Fibroblast of mammary gland (primary cell): ENCODE measurements at regions not wholly inside any gene's neighbourhood (a gene's known extent, or its start where the extent isn't known, plus 50 kb on each side); places are given as distances from the start of the nearest gene placed in this dataset.
"Not testable (repeated sequence)": the region's sequence is repeated elsewhere in the genome, so short reads cannot be mapped to it uniquely, and the experiment has no call there.

Experiments used
- DNase-seq: peaks from one replicate; pipeline ENCODE4 v3.0.0-alpha.2; 2010; ENCODE audit warnings: low read depth
- H3K4me3 ChIP-seq: 2 replicates; pipeline ENCODE4 v1.5.1; 2011; ENCODE audit warnings: low read depth, mild to moderate bottlenecking, low read length, moderate library complexity; ENCODE audit not compliant: control insufficient read depth
- TF ChIP-seq, protein P1 (sequence below): conservative IDR thresholded peaks from 2 replicates; pipeline ENCODE4 v1.5.1; 2011; ENCODE audit warnings: low read depth, low read length, inconsistent platforms; ENCODE audit not compliant: control insufficient read depth, insufficient read depth

- TF ChIP-seq, protein P1, sequence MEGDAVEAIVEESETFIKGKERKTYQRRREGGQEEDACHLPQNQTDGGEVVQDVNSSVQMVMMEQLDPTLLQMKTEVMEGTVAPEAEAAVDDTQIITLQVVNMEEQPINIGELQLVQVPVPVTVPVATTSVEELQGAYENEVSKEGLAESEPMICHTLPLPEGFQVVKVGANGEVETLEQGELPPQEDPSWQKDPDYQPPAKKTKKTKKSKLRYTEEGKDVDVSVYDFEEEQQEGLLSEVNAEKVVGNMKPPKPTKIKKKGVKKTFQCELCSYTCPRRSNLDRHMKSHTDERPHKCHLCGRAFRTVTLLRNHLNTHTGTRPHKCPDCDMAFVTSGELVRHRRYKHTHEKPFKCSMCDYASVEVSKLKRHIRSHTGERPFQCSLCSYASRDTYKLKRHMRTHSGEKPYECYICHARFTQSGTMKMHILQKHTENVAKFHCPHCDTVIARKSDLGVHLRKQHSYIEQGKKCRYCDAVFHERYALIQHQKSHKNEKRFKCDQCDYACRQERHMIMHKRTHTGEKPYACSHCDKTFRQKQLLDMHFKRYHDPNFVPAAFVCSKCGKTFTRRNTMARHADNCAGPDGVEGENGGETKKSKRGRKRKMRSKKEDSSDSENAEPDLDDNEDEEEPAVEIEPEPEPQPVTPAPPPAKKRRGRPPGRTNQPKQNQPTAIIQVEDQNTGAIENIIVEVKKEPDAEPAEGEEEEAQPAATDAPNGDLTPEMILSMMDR, result no peak
- no peak for DNase-seq
- no peak overlapping the region for H3K4me3 ChIP-seq
Measured at GRCh38 chr3:166697495-166697894, 682.6 kb downstream of the ZBBX start.

GRCh38 chr3:166696103-166696502 is 684.0 kb downstream of the ZBBX start:
- TF ChIP-seq, protein P1, result no peak
- DNase-seq, result no peak
- H3K4me3 ChIP-seq, result no peak overlapping the region

DNA sequence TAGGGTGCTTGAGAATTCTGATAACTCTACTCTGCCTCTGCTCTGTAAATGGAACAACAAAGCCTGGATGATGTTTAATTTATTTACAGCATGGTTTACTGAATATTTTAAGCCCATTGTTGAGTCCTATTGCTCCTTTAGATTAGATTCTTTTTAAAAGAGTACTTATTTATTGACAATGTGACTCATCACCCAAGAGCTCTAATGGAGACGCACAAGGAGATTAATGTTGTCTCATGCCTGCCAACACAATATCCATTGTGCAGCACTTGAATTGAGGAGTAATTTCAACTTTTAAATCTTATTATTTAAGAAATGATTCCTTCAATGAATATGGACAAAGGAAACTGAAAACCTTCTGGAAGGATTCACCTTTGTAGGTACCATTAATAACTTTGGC is 691.4 kb downstream of the ZBBX start:
- no peak for DNase-seq
- TF ChIP-seq, protein P1, result no peak
- no peak overlapping the region for H3K4me3 ChIP-seq

DNA sequence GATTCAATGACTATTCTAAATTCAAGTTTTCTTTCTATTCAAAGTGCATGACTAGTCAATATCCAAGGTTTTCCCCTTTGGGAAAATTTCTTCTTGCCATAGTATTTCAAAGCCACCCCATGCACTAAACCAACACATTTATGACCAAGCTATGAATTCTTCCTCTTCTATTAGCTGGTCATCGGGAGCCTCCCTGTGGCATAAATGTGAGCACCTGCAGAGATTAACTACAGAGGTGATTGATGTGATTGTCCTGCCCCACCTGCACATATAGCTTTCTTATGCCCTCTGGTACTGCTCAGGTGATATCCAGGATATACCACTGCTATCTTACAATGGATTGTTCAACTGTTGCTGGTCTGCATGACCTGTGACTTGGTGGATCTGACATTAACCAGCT is 694.9 kb downstream of the ZBBX start:
- TF ChIP-seq, protein P1, result no peak
- DNase-seq, result no peak
- no peak overlapping the region for H3K4me3 ChIP-seq

DNA sequence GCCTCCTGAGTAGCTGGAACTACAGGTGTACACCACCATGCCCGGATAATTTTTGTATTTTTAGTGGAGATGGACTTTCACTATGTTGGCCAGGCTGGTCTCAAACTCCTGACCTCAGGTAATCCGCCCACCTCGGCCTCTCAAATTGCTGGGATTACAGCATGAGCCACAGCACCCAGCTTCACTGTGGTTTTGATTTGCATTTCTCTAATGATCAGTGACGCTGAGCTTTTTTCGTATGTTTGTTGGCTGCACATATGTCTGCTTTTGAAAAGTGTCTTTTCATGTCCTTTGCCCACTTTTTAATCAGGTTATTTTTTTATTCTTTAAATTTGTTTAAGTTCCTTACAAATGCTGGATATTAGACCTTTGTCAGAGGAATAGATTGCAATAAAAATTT is 696.0 kb downstream of the ZBBX start:
- DNase-seq, H3K4me3 ChIP-seq: not testable (repeated sequence)

DNA sequence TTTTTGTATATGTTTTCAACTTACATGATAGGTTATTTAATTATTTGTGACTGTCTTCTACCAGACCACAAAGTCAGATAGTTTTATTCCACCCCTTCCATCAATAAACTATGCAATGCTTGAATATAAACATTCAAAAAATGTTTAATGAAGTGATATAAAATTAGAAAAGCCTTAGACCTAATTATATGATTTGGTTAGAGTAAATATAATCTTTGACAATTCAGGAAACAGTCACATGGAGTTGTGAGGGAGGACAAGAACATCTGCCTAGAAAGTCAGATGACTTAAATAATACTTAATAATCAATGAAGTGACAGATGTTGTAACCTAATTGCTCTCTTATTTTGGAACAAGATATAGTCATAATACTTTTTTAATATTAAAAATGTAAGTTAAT is 710.3 kb downstream of the ZBBX start:
- no peak overlapping the region for H3K4me3 ChIP-seq
- TF ChIP-seq, protein P1, result no peak
- DNase-seq, result no peak

- TF ChIP-seq, protein P1, result no peak
- DNase-seq, result peak; percentile 22
- H3K4me3 ChIP-seq, result no peak overlapping the region
Measured at GRCh38 chr3:166663194-166663593, 716.9 kb downstream of the ZBBX start.
